ENCODE measurements at regions not wholly inside any gene's neighbourhood (a gene's known extent, or its start where the extent isn't known, plus 50 kb on each side); places are given as distances from the start of the nearest gene placed in this dataset.

GRCh38 chr1:22218618-22219250 is 75.8 kb upstream of the WNT4 start:
- Histone ChIP-seq H3K9me3 (peaks cover 0 to 7% (median 0%) of the 10 kb centered on the region in 3 donors), H3K27ac (no peak overlapping the region), H3K27me3 (peaks cover 57% of the 10 kb centered on the region), H3K4me1 (no peaks in the 10 kb centered on the region), H3K4me3 (no peak overlapping the region), H3K36me3 (no peaks in the 10 kb centered on the region)
- TF ChIP-seq EP300 (IDR thresholded peaks at IDR 0.05) (no peak), POLR2AphosphoS5 (IDR thresholded peaks at IDR 0.05) (no peak), POLR2A (IDR thresholded peaks at IDR 0.05) (no peak), CTCF (IDR thresholded peaks at IDR 0.05) (no peak)
- ATAC-seq: no peak
- WGBS, 2 donors (ENCODE audit: low coverage in 1 of 2): 77 to 100% methylated on average over 1 to 11 of the region's 12 CpGs

- peaks cover 0 to 11% (median 0%) of the 10 kb centered on the region in 3 donors for H3K9me3 ChIP-seq
- no peaks in the 10 kb centered on the region for H3K4me1 ChIP-seq
- H3K27me3 ChIP-seq: peaks cover 51% of the 10 kb centered on the region
- no peak overlapping the region for H3K27ac ChIP-seq
- TF ChIP-seq CTCF (IDR thresholded peaks at IDR 0.05) (no peak), EP300 (IDR thresholded peaks at IDR 0.05) (no peak), POLR2AphosphoS5 (IDR thresholded peaks at IDR 0.05) (no peak), POLR2A (IDR thresholded peaks at IDR 0.05) (no peak)
- no peak for ATAC-seq
- no peak overlapping the region for H3K4me3 ChIP-seq
- no peaks in the 10 kb centered on the region for H3K36me3 ChIP-seq
- WGBS, 2 donors (ENCODE audit: low coverage in 1 of 2): 79% methylated on average over 6 of the region's 8 CpGs; no CpG with 5 or more reads in 1 of the 2 donors
Measured at GRCh38 chr1:22221233-22221780, 78.4 kb upstream of the WNT4 start.

GRCh38 chr1:22222723-22223122 is 79.8 kb upstream of the WNT4 start:
- H3K4me1 ChIP-seq: no peaks in the 10 kb centered on the region
- no peak for ATAC-seq
- peaks cover 44% of the 10 kb centered on the region for H3K27me3 ChIP-seq
- no peaks in the 10 kb centered on the region for H3K36me3 ChIP-seq
- no peak overlapping the region for H3K27ac ChIP-seq
- WGBS, 2 donors (ENCODE audit: low coverage in 1 of 2): 66 to 79% methylated on average over 6 to 7 of the region's 9 CpGs
- H3K4me3 ChIP-seq: no peak overlapping the region
- TF ChIP-seq POLR2AphosphoS5 (IDR thresholded peaks at IDR 0.05): no peak
- TF ChIP-seq CTCF (IDR thresholded peaks at IDR 0.05): no peak
- TF ChIP-seq POLR2A (IDR thresholded peaks at IDR 0.05): no peak
- no peak for TF ChIP-seq EP300 (IDR thresholded peaks at IDR 0.05)
- peaks cover 0 to 11% (median 0%) of the 10 kb centered on the region in 3 donors for H3K9me3 ChIP-seq

- ATAC-seq: no peak
Measured at GRCh38 chr1:22223176-22223575, 80.3 kb upstream of the WNT4 start.

More at GRCh38 chr1:22223176-22223575, 80.3 kb upstream of the WNT4 start:
- Histone ChIP-seq H3K9me3 (peaks cover 0 to 11% (median 0%) of the 10 kb centered on the region in 3 donors), H3K36me3 (no peaks in the 10 kb centered on the region), H3K4me3 (no peak overlapping the region), H3K4me1 (no peaks in the 10 kb centered on the region), H3K27ac (no peak overlapping the region), H3K27me3 (peaks cover 39% of the 10 kb centered on the region)
- 100% methylated on average over 1 of the region's 6 CpGs for WGBS, 2 donors (ENCODE audit: low coverage in 1 of 2)
- TF ChIP-seq POLR2AphosphoS5 (IDR thresholded peaks at IDR 0.05) (no peak), EP300 (IDR thresholded peaks at IDR 0.05) (no peak), POLR2A (IDR thresholded peaks at IDR 0.05) (no peak), CTCF (IDR thresholded peaks at IDR 0.05) (no peak)

Data from gastroesophageal sphincter (tissue), 4 donors.